HG02970 (cell line): ENCODE measurements at regions not wholly inside any gene's neighbourhood (a gene's known extent, or its start where the extent isn't known, plus 50 kb on each side); places are given as distances from the start of the nearest gene placed in this dataset.
"Not testable (repeated sequence)": the region's sequence is repeated elsewhere in the genome, so short reads cannot be mapped to it uniquely, and the experiment has no call there.

Experiments
- ATAC-seq: cut with Tn5 transposase; IDR thresholded peaks from one replicate; pipeline ENCODE4 v1.9.1; 2021; ENCODE audit warnings: mild to moderate bottlenecking, moderate library complexity, moderate number of reproducible peaks; ENCODE audit not compliant: unreplicated experiment, low FRiP score

GRCh38 chr13:61935710-61936109, 520.1 kb upstream of the PCDH20 start:
- no peak for ATAC-seq

GRCh38 chr13:61927648-61928047, 512.0 kb upstream of the PCDH20 start:
- no peak for ATAC-seq

GRCh38 chr13:61918841-61919240, 503.2 kb upstream of the PCDH20 start:
- ATAC-seq: no peak

GRCh38 chr13:61916483-61916882, 500.8 kb upstream of the PCDH20 start:
- ATAC-seq: no peak

- ATAC-seq: no peak
Measured at GRCh38 chr13:61913183-61913582, 497.5 kb upstream of the PCDH20 start.

- ATAC-seq: no peak
Measured at GRCh38 chr13:61908906-61909615, 493.4 kb upstream of the PCDH20 start.

- no peak for ATAC-seq
Measured at GRCh38 chr13:61905054-61905453, 489.4 kb upstream of the PCDH20 start.

GRCh38 chr13:61901946-61902541, 486.4 kb upstream of the PCDH20 start:
- no peak for ATAC-seq

GRCh38 chr13:61900033-61900432, 484.4 kb upstream of the PCDH20 start:
- ATAC-seq: no peak

- ATAC-seq: no peak
Measured at GRCh38 chr13:61898207-61898606, 482.6 kb upstream of the PCDH20 start.

- no peak for ATAC-seq
Measured at GRCh38 chr13:61891401-61891800, 475.8 kb upstream of the PCDH20 start.

GRCh38 chr13:61884830-61885229, 469.2 kb upstream of the PCDH20 start:
- no peak for ATAC-seq

- ATAC-seq: no peak
Measured at GRCh38 chr13:61880578-61881283, 465.1 kb upstream of the PCDH20 start.

- not testable (repeated sequence) for ATAC-seq
Measured at GRCh38 chr13:61878565-61878964, 462.9 kb upstream of the PCDH20 start.

- ATAC-seq: no peak
Measured at GRCh38 chr13:61874970-61875579, 459.4 kb upstream of the PCDH20 start.

GRCh38 chr13:61873717-61874116, 458.1 kb upstream of the PCDH20 start:
- ATAC-seq: no peak

GRCh38 chr13:61857198-61857597, 441.5 kb upstream of the PCDH20 start:
- ATAC-seq: no peak

GRCh38 chr13:61852116-61852619, 436.5 kb upstream of the PCDH20 start:
- ATAC-seq: no peak

GRCh38 chr13:61850794-61851193, 435.1 kb upstream of the PCDH20 start:
- ATAC-seq: no peak

- no peak for ATAC-seq
Measured at GRCh38 chr13:61838568-61838967, 422.9 kb upstream of the PCDH20 start.

GRCh38 chr13:61833228-61833627, 417.6 kb upstream of the PCDH20 start:
- no peak for ATAC-seq
